ENCODE measurements at regions not wholly inside any gene's neighbourhood (a gene's known extent, or its start where the extent isn't known, plus 50 kb on each side); places are given as distances from the start of the nearest gene placed in this dataset.

- FAIRE-seq, result no peak
Measured at GRCh38 chr20:57066126-57066900, 200.1 kb downstream of the BMP7 start.

DNA sequence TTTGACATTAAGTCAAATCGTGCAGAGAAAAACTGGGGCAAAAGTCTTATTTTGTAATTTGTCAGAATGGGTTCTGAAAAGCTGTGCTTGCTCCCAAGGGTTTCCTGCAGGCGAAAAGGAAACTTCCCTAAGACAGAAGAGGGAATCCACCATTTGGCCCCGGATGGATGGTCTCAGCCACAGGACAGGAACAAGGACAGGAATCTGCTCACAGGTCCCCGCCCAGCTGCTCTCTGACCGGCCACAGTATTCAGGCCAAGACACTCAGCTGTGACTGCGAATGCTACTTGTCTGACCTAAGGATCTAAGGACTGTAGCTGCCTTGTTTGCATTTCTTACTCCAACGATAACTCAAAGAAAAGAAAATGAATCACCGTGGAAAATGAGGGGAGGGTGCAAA is 197.0 kb downstream of the BMP7 start:
- no peak for FAIRE-seq

- no peak for FAIRE-seq
Measured at GRCh38 chr20:57070296-57070695, 196.1 kb downstream of the BMP7 start.

DNA sequence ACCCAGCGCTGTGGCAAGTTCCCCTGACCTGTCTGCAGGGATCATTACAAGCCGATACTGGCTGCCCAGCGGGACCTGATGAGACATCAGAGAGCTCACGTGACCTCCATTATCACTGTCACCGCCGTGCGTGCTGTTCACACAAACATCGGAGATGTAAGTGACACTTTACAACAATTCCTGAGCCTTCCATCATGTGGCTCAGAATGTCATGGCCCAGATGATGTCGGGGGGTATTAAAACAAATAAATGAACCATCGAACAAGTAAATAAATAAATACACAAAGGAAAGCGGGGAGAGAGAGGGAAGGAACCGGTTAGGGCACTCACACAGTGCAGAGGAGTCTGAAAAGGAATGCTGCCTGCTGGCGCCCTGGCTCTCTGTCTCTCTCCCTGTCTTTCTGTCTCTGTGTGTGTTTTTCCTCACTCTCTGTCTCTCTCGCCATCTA is 195.1 kb downstream of the BMP7 start:
- FAIRE-seq, result no peak

DNA sequence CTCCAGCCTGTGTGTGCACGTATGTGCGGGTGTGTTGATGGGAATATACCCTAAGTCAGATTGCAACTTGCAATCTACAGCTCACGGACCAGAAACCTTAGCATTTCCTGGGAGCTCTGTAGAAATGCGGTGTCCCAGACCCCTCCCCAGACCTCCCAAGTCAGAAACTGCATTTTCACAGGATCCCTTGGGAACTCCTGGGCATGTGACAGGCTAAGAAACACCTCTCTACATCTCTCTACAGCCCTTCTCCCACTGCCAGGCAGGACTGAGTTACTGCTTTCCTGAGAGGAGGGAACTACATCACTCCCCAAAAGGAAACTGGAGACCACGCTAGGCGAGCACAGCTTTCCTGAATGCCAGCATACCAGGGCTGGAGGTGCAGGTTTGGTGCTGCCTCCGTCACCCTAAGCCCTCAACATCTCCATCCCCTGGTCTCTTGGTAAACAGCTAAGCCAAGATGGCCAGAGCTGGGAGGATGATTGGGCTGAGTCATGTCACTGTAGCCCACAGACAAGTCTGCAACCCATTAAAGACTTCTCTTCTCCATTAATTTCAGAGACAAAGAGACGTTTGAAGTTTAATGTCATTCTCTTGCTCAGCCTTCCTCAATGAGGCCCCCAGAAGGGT is 194.4 kb downstream of the BMP7 start:
- no peak for FAIRE-seq

DNA sequence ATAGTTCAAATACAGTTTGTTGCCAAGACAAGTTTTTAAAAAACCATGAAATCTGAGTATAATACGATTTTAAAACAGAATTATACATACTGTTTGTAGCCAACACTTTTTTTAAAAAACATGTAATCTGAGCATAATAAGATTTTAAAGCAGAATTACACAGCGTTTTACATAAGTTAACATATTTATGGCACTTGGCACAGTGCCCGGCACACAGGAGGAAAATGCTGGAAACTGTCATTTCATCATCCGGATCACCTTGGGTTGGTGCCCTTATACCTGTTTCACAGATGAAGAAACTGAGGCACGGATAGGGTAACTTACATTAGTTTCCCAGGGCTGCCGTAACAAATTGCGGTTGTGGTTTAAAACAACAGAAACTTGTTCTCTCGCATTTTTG is 193.0 kb downstream of the BMP7 start:
- no peak for FAIRE-seq

- FAIRE-seq, result no peak
Measured at GRCh38 chr20:57074386-57074785, 192.1 kb downstream of the BMP7 start.

GRCh38 chr20:57075181-57075580 is 191.3 kb downstream of the BMP7 start:
- no peak for FAIRE-seq

- FAIRE-seq, result no peak
Measured at GRCh38 chr20:57075603-57076002, 190.8 kb downstream of the BMP7 start.

DNA sequence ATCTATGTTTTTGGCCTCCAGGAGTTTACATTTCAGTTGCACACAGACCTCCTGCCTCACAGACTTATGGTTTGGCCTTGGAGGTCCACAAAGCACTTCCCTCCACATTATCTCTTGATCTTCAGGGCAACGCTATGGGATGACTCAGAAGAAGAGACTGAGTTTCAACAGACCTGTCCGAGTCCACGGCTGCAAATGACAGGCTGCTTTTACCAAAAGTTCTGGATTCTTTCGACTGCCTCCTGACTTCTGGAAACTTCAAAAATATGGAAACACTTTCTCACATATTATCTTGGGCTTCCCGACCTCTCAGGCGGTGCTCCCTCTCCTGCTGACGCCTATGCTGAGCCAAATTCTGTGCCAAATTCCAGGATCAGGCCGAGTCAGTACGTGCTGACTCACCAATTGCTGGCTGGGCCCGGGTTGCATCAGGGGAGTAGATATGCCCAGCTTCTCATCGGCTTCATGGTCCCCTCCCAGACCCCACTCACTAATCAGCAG is 190.2 kb downstream of the BMP7 start:
- no peak for FAIRE-seq

DNA sequence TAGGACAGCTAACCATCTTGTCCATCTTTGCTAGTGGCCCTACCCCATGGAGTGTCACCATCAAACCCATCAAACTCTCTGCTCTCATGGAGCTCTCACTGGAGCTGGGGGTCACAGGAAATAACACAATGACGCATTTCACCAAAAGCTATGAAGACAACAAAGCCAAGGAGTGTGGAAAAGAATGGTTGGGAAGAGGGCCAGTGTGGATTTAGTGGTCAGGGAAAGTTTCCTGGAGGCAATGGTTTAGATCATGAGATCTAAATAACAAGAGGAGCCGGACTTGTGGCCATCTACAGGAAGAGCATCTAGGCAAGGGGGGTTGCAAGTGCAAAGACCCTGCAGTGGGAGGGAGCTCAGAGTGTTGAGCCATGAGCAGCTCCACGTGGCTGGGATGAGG is 189.5 kb downstream of the BMP7 start:
- no peak for FAIRE-seq

DNA sequence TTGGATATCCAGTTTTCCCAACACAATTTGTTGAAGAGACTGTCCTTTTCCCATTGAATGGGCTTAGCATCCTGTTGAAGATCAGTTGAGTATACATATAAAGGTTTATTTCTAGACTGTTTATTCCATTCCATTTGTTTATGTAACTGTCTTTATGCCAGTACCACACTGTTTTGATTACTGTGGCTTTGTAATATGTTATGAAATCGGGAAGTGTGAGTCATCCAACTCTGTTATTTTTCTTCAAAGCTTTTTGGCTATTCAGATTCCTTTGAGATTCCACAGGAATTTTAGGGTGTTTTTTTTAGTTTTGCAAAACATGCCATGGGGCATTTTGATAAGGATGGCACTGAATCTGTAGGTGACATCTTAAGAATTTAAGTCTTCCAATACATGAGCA is 188.3 kb downstream of the BMP7 start:
- no peak for FAIRE-seq

DNA sequence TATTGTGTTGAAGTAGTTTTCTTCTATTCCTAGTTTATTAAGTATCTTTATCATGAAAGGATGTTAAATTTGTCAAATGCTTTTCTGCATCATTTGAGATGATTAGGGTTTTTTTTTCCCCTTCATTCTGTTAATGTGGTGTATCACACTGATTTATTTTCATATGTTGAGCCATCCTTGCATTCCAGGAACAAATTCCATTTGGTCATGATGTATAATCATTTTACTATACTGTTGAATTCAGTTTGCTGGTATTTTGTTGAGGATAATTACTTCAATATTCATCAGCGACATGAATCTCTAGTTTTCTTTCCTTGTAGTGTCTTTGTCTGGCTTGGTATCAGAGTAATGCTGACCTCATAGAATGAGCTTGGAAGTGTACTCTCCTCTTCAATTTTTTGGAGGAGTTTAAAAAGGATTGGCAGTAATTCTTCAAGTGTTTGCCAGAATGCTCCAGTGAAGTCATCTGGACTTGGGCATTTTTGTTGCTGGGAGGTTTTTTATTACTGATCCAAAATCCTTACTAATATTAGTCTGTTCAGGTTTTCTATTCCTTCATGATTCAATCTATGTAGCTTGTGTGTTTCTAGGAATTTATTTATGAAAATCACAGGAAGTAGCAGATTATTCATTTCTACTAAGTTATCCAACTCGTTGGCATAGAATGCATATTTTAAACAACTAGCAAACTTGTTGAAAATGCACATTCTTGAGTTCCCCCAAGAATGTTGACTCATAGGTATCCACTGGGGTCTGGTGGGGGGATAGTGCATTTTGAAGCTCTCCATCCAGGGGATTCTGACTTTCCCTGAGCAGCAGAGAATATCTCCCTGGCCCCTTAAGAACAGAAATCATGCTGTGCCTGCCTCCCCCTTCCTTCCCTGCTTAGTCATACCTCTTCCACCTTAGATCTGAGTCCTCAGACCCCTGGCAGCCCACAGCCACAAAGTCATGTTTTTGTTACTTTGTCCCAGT is 187.1 kb downstream of the BMP7 start:
- FAIRE-seq, result no peak

- FAIRE-seq, result no peak
Measured at GRCh38 chr20:57080796-57081195, 185.6 kb downstream of the BMP7 start.

DNA sequence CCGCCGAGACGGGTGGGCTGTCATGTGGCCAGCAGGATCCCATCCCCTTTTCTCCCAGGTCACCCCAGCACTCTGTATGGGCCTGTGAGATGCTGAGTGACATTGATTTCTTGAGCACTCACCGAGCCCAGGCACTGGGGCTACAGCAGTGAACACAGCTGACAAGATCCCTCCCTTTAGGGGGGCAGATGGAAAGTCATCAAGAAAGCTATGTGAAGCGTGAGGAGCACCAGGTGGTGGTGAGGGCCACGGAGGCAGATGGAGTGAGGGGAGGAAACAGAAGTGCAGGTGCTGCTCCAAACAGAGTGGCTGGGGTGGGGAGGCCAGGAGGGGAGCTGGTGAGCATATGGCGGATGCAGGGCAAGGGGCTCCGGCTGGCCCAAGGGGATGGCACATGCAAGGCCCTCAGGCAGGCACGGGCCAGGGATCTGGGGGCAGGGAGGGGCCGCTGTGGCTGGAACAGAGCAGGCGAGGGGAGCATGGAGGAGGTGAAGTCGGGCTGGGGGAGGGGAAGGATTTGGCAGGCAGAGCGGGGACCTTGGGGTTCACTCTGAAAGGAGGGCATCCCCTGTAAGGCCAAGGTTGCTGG is 184.0 kb downstream of the BMP7 start:
- no peak for FAIRE-seq

DNA sequence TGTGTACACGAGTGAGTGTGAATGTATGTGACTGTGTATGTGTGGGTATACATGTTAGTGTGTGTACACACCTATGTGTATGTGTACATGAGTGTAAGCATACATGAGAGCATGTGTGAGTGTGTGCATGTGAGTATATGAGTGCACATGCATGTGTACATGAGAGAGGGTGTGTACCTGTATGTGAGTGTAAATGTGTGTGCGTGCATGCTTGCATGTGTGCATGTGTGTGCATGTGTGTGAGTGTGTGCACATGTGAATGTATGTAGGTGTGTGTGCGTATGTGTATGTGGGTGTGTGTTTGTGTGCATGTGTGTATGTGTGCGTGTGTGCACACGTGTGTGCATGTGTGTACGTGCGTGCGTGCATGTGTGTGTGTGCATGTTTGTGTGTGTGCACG is 183.4 kb downstream of the BMP7 start:
- no peak for FAIRE-seq

DNA sequence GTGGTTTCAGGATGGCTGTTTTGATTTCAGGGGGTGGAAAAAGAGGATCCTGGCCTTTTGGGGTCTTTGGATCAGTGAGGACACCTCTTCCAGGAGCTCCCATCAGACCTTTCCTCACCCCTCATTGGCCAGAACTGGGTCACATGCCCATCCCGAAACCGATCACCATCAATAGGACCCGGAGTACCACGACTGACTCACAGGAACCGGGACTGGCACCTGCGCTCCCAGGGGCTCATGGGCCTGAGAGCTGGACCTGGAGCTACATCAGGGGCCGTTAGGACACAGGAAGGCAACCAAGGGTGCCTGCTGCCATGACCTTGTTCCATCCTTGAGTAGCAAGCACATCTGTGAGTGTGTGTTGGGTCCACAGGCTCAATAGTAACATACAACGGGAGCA is 180.4 kb downstream of the BMP7 start:
- FAIRE-seq, result no peak

- no peak for FAIRE-seq
Measured at GRCh38 chr20:57087102-57087501, 179.3 kb downstream of the BMP7 start.

- no peak for FAIRE-seq
Measured at GRCh38 chr20:57087705-57088104, 178.7 kb downstream of the BMP7 start.

DNA sequence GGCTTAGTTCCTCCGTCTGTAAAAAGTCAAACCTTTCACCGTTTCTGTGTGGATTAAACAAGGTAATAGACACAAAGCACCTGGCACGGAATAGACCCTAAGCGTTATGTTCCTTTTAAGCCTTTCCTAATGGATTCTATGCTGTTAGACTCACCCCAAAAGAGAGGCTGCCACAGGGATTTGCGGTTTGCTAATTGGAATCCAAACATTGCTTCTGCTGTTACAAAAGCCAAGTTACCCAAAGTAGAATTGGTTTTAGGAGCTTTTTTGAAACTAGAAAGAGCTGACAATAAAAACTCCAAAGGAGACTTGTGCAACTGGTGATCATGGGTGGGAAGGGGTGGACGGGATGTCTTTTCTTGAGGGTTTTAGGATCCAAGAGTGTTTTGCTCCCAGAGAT is 178.0 kb downstream of the BMP7 start:
- no peak for FAIRE-seq

DNA sequence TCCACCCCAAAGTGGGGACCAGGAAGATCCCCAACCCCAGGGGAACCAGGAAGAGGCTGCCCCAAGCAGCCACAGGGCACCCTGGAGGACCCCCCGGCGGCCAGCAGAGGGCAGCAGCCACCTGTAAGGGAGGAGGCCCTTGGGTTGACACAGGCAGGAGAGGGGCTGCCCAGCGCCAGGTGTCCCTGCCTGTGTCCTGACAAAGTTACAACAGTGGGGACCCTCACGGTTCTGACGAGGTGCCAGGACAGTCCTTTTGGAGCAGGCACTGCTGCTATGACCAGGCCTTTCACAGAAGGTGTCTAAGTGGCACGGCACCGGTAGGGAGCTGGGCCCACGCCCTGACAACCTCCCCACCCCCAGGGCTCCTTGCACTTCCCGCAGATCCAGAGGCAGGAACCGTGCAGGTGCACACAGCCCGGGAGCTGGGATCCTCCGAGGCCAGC is 176.7 kb downstream of the BMP7 start:
- no peak for FAIRE-seq
